GM21717 (cell line): ENCODE measurements at regions not wholly inside any gene's neighbourhood (a gene's known extent, or its start where the extent isn't known, plus 50 kb on each side); places are given as distances from the start of the nearest gene placed in this dataset.

Source experiments
- ATAC-seq: cut with Tn5 transposase; IDR thresholded peaks from one replicate; pipeline ENCODE4 v1.9.1; 2021; ENCODE audit warnings: mild to moderate bottlenecking, moderate library complexity; ENCODE audit not compliant: unreplicated experiment

GRCh38 chr1:175865041-175865766 is 121.8 kb upstream of the TNR start:
- ATAC-seq = no peak

DNA sequence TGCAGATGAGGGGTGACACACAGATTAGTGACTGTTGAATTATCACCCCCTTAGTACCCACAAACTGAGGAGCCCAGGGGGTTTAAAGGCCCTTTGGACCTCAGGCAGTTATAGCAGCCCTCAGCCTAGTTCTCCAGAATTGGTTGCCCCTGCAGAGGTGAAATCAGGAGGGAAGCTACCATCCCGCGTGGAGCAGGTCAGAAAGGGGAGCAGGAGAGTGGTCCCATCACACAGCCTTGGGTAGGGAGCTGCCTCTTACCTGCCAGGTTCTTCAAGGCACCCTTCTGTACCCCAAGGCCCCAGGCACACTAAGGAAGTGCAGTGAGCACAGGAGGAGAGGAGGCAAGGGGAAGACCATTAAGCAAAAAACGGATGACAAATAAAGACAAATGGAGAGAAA is 121.2 kb upstream of the TNR start:
- ATAC-seq = no peak

DNA sequence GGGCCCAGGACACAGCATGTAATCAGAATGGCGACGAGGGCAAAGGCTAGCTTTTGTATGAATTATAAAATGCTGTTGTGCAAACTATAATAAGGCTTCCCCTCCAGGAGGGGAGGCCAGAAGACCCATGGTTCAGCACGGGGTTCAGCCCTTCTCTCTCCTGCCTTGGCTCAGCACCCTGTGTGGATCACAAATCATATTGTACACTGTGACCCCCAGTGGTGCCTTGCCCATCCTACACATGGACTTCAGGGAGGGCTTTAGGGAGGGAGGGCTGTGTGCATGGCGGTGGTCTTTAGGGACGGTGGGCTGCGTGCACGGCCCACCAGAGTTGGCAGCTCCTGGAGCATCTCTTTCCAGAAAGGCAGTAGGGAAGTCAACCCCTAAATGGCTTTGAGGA is 120.8 kb upstream of the TNR start:
- ATAC-seq = no peak

DNA sequence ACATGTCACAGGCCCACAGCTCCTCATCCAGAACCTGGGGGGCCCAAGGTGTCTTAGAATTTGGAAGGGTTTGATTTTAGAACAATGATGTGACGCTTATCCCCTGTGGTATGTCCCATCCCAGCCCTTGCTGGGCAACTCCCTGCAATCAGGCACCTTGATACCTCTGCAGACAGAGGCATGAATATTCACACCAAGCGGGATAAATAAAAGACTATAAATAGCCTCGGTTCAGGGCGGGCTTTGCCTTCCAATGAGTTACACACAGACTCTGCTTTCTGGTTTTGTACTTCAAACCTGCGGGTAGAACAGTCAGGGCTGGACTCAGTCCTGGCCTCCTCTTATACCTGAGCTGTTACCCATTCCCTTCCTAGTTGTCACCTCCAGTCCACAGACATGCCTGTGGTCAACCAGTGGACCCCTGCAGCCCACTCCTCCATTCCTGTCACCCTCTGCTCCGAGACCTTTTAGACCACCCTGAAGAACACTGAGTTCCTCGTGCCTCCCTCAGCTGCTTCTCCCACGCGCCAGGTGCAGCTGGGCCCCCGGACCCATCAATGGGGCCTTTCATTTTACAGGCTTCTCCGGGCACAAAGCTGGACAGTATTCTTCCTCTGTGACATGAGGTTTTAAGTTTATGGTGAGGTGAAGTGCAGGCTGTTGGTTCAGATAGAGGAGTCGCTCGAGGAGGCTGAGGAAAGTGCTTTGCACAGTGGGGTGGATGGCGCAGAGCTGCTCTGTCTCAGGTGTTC is 120.1 kb upstream of the TNR start:
- ATAC-seq = no peak

- ATAC-seq = no peak
These were observed 119.0 kb upstream of the TNR start for GRCh38 chr1:175862408-175862807.

DNA sequence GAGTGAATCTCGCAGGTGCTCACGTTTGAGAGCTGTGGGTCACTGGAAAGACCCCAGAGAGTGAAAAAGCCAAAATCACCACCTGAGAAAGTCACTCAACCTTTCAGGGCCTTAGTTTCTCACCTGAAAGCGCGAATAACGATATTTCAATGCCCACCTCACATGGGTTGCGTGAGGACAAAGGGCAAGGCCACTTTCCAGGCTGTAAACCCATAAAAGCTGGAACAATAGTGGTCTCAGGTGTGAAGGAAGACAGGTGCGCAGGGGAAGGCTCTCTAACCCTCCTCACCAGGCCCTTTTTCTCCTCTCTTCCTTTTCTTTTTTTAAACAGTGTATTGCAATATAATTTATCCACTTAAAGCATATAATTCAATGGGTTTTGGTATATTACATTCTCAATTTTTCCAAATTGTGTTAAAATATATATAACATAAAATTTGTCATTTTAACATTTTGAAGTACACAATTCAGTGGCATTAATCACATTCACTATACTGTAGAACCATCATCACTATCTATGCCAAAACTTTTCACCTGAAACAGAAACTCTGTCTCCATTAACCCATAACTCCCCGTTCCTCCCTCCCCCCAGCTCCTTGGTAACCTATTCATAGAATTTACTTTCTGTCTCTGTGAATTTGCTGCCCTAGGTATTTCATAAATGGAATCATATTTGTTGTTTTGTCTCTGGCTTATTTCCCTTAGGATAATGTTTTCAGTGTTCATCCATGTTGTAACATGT is 118.4 kb upstream of the TNR start:
- ATAC-seq = no peak

DNA sequence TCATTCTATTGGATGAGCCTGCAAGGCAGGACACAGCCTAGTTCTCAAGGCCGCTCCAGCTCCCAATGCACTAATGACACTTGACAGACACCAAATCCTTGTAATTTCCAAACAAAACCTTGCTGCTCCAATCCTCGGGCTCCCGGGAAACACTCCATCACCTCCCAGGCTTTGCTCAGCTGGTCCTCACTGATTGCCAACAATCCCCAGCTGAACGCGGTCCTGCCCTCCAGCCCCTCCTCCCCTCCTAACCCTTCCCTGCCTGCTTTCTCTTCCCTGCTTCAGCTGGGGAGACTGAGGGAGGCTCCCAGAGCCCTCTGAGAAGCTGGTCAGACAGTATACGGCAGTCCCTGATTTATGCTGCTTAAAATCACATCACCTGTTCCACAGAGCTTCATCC is 114.4 kb upstream of the TNR start:
- no peak for ATAC-seq

DNA sequence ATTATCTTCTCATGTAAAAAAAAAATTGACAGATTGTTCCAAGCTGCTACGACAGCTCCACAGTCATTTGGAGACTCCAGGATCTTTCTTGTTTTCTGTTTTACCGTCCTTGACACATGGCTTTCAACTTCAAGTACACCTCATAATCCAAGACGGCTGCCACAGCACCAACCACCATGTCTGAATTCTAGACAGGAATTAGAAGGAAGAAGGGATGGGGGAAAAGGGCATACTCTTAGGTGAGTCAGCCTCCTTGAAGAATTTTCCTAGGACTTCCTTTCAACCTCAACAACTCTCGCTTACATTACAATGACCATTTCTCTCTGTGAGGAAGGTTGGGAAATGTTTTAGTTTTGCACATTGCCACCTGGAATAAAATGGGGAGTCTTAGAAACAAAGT is 110.3 kb upstream of the TNR start:
- ATAC-seq = no peak

- ATAC-seq = no peak
These were observed 108.4 kb upstream of the TNR start for GRCh38 chr1:175851749-175852148.

- ATAC-seq = no peak
These were observed 104.9 kb upstream of the TNR start for GRCh38 chr1:175848329-175848728.

- no peak for ATAC-seq
These were observed 102.6 kb upstream of the TNR start for GRCh38 chr1:175845985-175846384.

GRCh38 chr1:175845338-175845737 is 101.9 kb upstream of the TNR start:
- no peak for ATAC-seq

- ATAC-seq = no peak
These were observed 101.5 kb upstream of the TNR start for GRCh38 chr1:175844877-175845276.

DNA sequence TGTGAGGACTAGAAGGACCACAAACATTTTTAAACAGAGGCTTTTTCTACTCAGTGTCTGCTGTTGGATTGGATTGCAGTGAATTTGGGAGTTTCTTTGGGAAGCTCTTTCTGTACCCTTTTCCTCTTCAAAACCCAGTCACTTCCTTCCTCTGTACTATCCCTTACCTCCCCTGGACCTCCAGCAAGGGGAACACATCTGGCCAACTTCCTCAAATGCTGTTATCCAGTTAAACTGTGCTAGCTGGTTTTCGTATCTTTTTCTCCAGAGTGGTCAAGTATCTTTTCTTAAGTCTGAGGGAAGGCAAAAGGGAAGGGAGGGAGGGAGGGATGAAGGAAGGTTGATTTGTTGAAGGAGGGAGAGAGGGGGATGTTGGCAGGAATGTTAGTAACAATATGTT is 99.2 kb upstream of the TNR start:
- no peak for ATAC-seq

DNA sequence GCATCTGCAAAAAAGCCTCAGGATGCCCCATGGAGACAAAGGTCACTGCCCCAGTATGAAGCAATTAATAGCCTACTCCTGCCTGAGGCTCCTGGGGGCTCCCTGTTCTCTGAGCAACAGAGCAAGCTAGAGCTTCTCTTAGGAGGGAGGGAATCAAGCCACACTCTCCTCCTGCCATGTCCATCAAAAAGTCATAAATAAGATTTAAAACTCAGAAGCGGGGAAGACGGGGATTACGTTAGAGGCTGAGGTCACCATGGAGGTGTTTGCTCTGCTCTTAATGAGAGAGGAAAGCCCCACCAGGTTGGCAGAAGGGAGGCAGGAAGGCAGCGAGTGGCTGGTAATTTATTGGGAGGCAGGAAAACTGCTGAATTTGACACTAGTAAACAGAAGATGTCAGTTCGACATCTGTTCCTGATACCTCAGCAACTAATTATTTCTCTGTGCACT is 98.4 kb upstream of the TNR start:
- ATAC-seq = no peak

- no peak for ATAC-seq
These were observed 97.4 kb upstream of the TNR start for GRCh38 chr1:175840787-175841186.

DNA sequence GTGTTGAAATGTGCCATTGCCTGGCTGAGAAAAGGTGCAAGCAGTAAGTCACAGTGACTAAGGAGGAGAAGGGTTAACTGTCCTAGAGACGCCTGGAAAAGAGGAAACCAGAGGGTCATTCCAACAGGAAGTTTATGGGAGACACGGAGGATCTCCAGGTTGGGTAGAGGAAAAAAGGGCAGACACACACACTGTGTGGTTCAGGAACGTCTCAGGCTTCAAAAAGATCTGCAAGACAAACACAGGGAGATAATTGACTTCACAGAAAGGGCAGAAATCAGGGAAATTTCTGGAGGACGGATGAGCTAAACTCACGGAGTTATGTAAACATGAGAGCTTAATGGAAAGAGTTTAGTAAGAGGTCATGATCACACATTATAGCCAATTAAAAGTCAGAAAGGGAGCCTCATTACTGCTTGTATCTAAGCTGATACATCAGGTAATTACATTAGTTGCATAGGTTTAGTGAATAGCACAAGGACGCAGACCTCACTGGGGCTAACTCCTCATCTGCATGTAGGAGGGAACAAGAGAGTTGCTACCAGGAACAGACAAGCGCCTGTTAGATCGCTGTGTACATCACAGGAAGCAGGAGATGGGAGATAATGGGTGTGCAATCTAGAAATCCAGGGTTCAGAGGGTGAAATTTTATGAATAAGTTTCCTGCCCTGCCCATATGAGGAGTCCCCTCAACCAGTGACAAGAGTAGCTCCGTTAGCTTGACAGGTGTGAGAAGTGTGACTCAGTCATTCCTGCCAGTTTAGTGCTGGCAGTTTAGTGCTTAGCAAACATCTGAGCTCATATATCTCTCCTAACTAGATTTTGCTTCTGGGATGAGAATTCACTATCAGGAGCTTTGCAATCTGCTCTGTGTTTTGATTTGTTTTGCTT is 96.6 kb upstream of the TNR start:
- ATAC-seq = no peak

DNA sequence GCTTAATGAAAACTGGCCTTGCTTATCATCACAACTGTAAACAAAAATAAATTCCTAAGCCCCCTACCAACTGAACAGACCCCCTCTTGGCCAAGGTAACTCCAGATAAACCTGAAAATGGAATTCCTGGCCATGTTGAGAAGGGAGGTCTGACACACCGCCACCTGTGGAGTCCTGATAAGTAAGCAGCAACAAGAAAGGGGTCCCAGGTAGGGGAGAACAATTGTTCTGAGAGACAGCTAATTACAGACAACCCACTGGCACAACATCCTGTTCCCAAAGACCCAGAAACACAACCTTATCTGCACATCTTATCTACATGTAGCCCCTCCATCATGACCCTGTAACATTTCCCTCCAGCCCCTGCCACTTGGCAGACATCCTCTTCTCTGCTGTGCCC is 91.2 kb upstream of the TNR start:
- no peak for ATAC-seq

GRCh38 chr1:175833951-175834350 is 90.6 kb upstream of the TNR start:
- no peak for ATAC-seq

DNA sequence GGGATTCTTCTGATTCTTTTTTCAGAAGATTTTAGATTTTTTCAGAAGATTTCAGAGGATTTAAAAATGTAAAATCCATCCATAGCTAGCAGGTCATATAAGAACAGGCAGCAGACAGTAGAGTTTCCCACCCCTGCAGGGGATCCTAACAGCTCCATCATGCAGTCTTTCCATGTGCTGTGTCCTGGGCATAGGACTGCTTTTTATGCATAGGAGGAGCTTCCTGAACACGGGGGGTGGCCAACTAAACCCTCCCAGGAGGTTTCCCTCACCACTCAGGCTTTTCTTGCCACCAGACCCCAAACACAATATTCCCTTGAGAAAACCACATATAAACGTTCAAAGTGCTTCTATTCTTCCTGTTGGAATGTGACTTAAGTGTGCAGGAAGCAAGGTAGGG is 90.1 kb upstream of the TNR start:
- no peak for ATAC-seq

- ATAC-seq = no peak
These were observed 87.1 kb upstream of the TNR start for GRCh38 chr1:175830500-175830899.
